AG04450 (cell line): ENCODE measurements at regions not wholly inside any gene's neighbourhood (a gene's known extent, or its start where the extent isn't known, plus 50 kb on each side); places are given as distances from the start of the nearest gene placed in this dataset.

Source experiments
- CTCF ChIA-PET: fragments of 300-600, 350-600 bp; formaldehyde crosslinking; extraction: SDS; loops from one replicate; lab custom pipeline; 2022; ENCODE audit warnings: antibody characterized with exemption, inconsistent platforms; lab: Charles Lee
- POLR2A ChIA-PET: fragments of 350-600 bp; formaldehyde crosslinking; extraction: SDS; loops from one replicate; lab custom pipeline; 2021; ENCODE audit warnings: antibody characterized with exemption, inconsistent platforms; lab: Yijun Ruan, JAX
- DNase-seq: peaks from one replicate; pipeline ENCODE4 v3.0.0-alpha.2; 2011; ENCODE audit warnings: low read depth, low spot score
- H3K27ac ChIP-seq: one replicate; pipeline ENCODE4 v1.5.1; 2012; ENCODE audit warnings: low read depth, low read length, control low read depth
- H3K27me3 ChIP-seq: one replicate; pipeline ENCODE4 v1.6.0; 2012; ENCODE audit warnings: low read length; ENCODE audit not compliant: control insufficient read depth, insufficient read depth
- H3K4me3 ChIP-seq: 2 replicates; pipeline ENCODE4 v1.5.1; 2011; ENCODE audit warnings: mild to moderate bottlenecking, low read depth, low read length, control low read depth
- H3K9me3 ChIP-seq: 2 replicates; pipeline ENCODE4 v1.5.1; 2012; ENCODE audit warnings: low read length; ENCODE audit not compliant: control insufficient read depth, insufficient read depth
- TF ChIP-seq, protein P1 (sequence below): IDR thresholded peaks from 2 replicates; pipeline ENCODE4 v1.5.1; 2011; ENCODE audit warnings: low read depth, low read length, control low read depth, inconsistent platforms

DNA sequence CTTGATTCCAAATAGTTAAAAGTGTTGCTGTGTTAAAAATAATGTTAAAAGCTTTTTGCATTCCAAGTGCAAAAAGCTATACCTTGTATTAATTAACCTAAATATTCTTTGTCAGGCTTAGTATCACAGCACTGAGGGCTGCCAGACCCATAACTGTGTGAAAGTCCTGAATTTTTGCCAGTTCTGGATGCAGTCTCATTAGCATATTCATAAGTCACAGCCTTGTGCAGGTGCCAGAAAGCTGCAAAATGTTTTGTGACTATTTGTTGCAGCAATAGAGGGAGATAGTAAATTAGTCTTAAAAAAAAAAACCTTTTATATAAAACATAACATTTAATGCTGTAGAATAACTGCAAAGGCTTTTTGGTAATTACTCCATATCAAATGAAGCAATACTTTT lies 56.6 kb downstream of the SLITRK1 start:
- DNase-seq = no peak
- Histone ChIP-seq H3K9me3 (peaks cover 16% of the 10 kb centered on the region), H3K27me3 (no peaks in the 10 kb centered on the region), H3K27ac (no peak overlapping the region), H3K4me3 (no peak overlapping the region)
- CTCF ChIA-PET = no interaction called here
- TF ChIP-seq, protein P1, sequence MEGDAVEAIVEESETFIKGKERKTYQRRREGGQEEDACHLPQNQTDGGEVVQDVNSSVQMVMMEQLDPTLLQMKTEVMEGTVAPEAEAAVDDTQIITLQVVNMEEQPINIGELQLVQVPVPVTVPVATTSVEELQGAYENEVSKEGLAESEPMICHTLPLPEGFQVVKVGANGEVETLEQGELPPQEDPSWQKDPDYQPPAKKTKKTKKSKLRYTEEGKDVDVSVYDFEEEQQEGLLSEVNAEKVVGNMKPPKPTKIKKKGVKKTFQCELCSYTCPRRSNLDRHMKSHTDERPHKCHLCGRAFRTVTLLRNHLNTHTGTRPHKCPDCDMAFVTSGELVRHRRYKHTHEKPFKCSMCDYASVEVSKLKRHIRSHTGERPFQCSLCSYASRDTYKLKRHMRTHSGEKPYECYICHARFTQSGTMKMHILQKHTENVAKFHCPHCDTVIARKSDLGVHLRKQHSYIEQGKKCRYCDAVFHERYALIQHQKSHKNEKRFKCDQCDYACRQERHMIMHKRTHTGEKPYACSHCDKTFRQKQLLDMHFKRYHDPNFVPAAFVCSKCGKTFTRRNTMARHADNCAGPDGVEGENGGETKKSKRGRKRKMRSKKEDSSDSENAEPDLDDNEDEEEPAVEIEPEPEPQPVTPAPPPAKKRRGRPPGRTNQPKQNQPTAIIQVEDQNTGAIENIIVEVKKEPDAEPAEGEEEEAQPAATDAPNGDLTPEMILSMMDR = no peak
- POLR2A ChIA-PET = no interaction called here

DNA sequence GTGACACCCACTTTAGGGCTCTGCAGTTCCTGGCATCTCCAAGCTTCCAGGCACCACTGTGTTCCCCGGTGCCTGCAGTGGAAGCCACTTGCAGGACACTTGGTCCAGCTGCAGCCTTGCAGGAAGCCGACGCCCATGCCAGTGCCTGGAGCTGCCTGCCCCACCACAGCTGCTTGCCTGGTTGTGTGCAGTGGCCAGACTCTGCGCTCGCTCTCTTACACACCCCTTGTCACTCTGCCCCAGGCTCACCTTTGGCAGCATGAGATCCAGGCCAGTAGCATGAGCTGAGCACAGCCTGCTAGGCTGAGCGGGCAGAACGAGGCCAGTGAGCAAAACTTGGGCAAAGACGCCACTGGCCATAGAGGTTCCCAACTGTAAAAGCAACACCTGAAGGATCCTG lies 57.7 kb downstream of the SLITRK1 start:
- CTCF ChIA-PET = no interaction called here

DNA sequence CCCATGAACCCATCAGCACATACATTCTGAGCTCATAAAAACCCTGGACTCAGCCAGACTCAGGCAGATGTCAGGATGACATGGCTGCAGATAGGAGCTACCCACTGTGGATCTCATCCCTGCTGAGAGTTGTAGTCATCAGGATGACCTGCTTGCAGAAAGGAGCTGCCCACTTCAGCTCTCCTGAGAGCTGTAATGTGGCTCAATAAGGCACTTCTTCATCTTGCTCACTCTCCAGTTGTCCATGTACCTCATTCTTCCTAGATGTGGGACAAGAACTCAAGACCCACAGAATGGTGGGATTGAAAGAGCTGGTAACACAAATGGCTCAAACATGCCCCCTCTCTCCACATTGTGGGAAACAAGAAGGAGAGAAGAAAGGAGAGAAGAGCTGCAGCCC lies 58.2 kb downstream of the SLITRK1 start:
- ChIA-PET CTCF (no interaction called here), POLR2A (no interaction called here)

More for the DNA sequence above, 57.7 kb downstream of the SLITRK1 start:
- POLR2A ChIA-PET = no interaction called here
- no peak for DNase-seq
- no peak overlapping the region for H3K4me3 ChIP-seq
- H3K9me3 ChIP-seq = peaks cover 16% of the 10 kb centered on the region
- no peaks in the 10 kb centered on the region for H3K27me3 ChIP-seq
- TF ChIP-seq, protein P1 = no peak
- H3K27ac ChIP-seq = no peak overlapping the region

DNA sequence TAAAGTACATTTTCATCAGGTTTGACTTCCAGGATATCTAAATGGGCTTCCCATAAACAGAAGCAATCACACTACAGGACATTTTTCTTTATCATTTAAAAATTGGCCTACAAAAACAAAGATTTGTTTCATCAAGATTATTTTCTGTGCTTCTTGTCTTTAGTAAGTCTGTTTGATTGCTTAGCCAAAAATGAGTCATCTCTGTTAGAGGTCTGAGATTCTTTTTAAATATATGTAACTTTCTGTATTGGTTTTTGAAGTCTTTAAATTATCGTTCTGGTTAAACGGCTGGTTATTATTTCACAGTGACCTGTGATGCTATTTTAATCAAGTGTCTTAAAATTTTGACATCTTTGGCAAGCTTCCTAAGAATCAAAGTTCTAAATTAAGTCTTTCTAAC lies 62.7 kb downstream of the SLITRK1 start:
- no peak for DNase-seq
- H3K27ac ChIP-seq = no peak overlapping the region
- H3K9me3 ChIP-seq = peaks cover 15% of the 10 kb centered on the region
- no peaks in the 10 kb centered on the region for H3K27me3 ChIP-seq
- POLR2A ChIA-PET = no interaction called here
- H3K4me3 ChIP-seq = no peak overlapping the region
- CTCF ChIA-PET = no interaction called here
- TF ChIP-seq, protein P1 = no peak

More for the DNA sequence above, 58.2 kb downstream of the SLITRK1 start:
- Histone ChIP-seq H3K27ac (no peak overlapping the region), H3K4me3 (no peak overlapping the region), H3K9me3 (peaks cover 16% of the 10 kb centered on the region), H3K27me3 (no peaks in the 10 kb centered on the region)
- DNase-seq = no peak
- TF ChIP-seq, protein P1 = no peak

DNA sequence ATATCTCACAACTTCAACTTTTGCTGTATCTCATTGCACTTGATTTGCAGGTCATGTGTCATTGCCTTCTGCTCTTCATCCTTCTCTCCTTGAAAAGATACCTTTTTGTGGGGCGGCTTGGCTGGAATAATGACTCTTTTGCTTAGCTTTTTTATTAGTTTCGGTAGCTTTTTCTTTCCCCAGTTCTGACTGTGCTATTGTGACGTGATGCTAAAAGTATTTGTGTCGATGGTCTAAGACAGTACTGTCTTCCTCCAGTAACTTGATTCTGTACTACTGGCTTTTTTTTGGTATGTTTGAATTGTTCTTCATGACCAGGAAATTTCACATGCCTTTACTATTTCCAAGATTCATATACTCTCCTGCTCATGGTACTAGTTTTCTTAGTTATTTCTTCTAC lies 63.1 kb downstream of the SLITRK1 start:
- DNase-seq = no peak
- Histone ChIP-seq H3K9me3 (peaks cover 10% of the 10 kb centered on the region), H3K27ac (no peak overlapping the region), H3K4me3 (no peak overlapping the region), H3K27me3 (no peaks in the 10 kb centered on the region)
- ChIA-PET CTCF (no interaction called here), POLR2A (no interaction called here)
- TF ChIP-seq, protein P1 = no peak
